Stomach (tissue), 8 donors: ENCODE measurements at regions not wholly inside any gene's neighbourhood (a gene's known extent, or its start where the extent isn't known, plus 50 kb on each side); places are given as distances from the start of the nearest gene placed in this dataset.

Experiments
- DNase-seq, 2 donors: peaks; one replicate each; pipeline versions ENCODE4 v3.0.0 to v3.0.0-alpha.2; 2013 to 2019
- H3K27ac ChIP-seq, 5 donors: fragments of 200-600 bp in 4 of 5; sonication (generic) in 4 of 5; one replicate each; pipeline ENCODE4 v1.5.1; 2013 to 2019; ENCODE audit warnings: mild to moderate bottlenecking in 1 of 5, moderate library complexity in 1 of 5
- H3K27me3 ChIP-seq, 3 donors: fragments of 200-600 bp; sonication (generic); one replicate each; pipeline ENCODE4 v1.5.1; 2017 to 2019; ENCODE audit warnings: mixed run types in 1 of 3
- H3K36me3 ChIP-seq, 4 donors: fragments of 200-600 bp; sonication (generic); 1 replicate in 3 of 4; 2 replicates in 1 of 4; pipeline ENCODE4 v1.5.1; 2016 to 2019
- H3K4me1 ChIP-seq, 4 donors: fragments of 200-600 bp; sonication (generic); one replicate each; pipeline ENCODE4 v1.5.1; 2016 to 2019
- H3K4me3 ChIP-seq, 4 donors: fragments of 200-600 bp; sonication (generic) in 3 of 4; one replicate each; pipeline ENCODE4 v1.5.1; 2016 to 2019; ENCODE audit warnings: mild to moderate bottlenecking in 1 of 4
- H3K9me3 ChIP-seq, 4 donors: fragments of 200-600 bp; sonication (generic); one replicate each; pipeline ENCODE4 v1.5.1; 2016 to 2019
- EP300 ChIP-seq: sonication (generic); formaldehyde crosslinking; IDR thresholded peaks from one replicate; pipeline ENCODE4 v1.6.1; 2017; ENCODE audit warnings: antibody characterized with exemption
- POLR2A ChIP-seq, 4 donors: fragments of 450-650 bp; IDR thresholded peaks; one replicate each; pipeline ENCODE4 v1.6.1; 2016; ENCODE audit warnings: antibody characterized with exemption in 4 of 4, control low read depth in 2 of 4, mild to moderate bottlenecking in 1 of 4, moderate library complexity in 1 of 4
- POLR2AphosphoS5 ChIP-seq, 3 donors: sonication (generic); formaldehyde crosslinking; IDR thresholded peaks; one replicate each; pipeline ENCODE4 v1.6.1; 2016; ENCODE audit warnings: antibody characterized with exemption in 3 of 3
- WGBS, 5 donors: extraction: QIAGEN DNeasy Blood & Tissue Kit in 3 of 5; methylation state at CpG; one replicate each; pipeline versions ENCODE4 v1.1.5 to v1.1.7; 2013 to 2018; 5-methylcytosine and 5-hydroxymethylcytosine counted together
- intact Hi-C: fragments of 100-400 bp; cut with DNase I; formaldehyde crosslinking; loops from one replicate; pipeline ENCODE4 v1.15.1; 2023; ENCODE audit warnings: low total_unique reads
- TF ChIP-seq, protein P1 (sequence below), 7 experiments: fragments of 450-650 bp in 4 of 7; fragments of 200-600 bp in 3 of 7; sonication (generic) in 3 of 7; IDR thresholded peaks; one replicate each; pipeline ENCODE4 v1.5.1; 2016 to 2019; ENCODE audit warnings: antibody characterized with exemption in 7 of 7, control low read depth in 2 of 7, mild to moderate bottlenecking in 1 of 7
- donor health status: healthy with polysubstance abuse.
- donor health status: Bipolar disorder and iron deficiency.
- donor health status: healthy.

DNA sequence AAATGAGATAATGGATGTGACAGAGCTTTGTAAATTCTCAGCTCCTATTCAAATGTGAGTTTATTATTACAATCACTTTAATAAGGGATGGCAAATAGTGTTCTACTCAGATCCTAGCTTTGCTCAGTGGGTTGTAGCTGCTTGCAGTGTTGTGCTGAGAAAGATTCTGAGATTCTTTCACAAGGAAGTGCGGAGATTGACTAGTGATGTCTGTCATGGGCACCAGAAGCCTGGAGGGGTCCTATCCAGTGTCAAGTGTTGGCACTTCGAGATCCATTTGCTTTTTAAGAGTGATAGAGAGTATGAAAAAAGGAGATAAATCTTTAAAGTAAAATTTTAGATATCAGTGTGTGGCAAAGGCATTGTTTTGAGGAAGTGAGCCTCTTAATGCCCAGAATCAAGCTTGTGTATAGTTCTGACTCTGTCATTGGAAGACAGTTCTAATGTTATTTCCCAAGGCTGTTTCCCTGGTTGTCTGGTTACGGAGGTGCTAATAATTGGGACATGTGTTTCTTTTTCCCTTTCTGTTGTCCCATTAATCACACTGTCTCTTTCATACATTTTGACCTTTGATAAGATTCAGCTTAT lies 181.7 kb upstream of the SPRED2 start:
- intact Hi-C loops, result no loop called here
- 80 to 89% (median 85%) methylated on average over 3 of the region's 3 CpGs for WGBS, 5 donors
- TF ChIP-seq POLR2AphosphoS5 (IDR thresholded peaks at IDR 0.05), result no peak
- H3K4me1 ChIP-seq, result peaks cover 0 to 9% (median 2%) of the 10 kb centered on the region in 4 donors
- DNase-seq, result no peak
- peaks cover 0 to under 1% (median 0%) of the 10 kb centered on the region in 3 donors for H3K27me3 ChIP-seq
- no peak overlapping the region for H3K27ac ChIP-seq
- no peaks in the 10 kb centered on the region for H3K36me3 ChIP-seq
- no peak overlapping the region for H3K4me3 ChIP-seq
- no peaks in the 10 kb centered on the region for H3K9me3 ChIP-seq

- H3K4me1 ChIP-seq, result peaks cover 0 to 9% (median 2%) of the 10 kb centered on the region in 4 donors
- intact Hi-C loops, result no loop called here
- 79 to 91% (median 90%) methylated on average over 2 of the region's 2 CpGs for WGBS, 5 donors
- TF ChIP-seq, protein P1, sequence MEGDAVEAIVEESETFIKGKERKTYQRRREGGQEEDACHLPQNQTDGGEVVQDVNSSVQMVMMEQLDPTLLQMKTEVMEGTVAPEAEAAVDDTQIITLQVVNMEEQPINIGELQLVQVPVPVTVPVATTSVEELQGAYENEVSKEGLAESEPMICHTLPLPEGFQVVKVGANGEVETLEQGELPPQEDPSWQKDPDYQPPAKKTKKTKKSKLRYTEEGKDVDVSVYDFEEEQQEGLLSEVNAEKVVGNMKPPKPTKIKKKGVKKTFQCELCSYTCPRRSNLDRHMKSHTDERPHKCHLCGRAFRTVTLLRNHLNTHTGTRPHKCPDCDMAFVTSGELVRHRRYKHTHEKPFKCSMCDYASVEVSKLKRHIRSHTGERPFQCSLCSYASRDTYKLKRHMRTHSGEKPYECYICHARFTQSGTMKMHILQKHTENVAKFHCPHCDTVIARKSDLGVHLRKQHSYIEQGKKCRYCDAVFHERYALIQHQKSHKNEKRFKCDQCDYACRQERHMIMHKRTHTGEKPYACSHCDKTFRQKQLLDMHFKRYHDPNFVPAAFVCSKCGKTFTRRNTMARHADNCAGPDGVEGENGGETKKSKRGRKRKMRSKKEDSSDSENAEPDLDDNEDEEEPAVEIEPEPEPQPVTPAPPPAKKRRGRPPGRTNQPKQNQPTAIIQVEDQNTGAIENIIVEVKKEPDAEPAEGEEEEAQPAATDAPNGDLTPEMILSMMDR (IDR thresholded peaks at IDR 0.05), result no peak
- no peak for TF ChIP-seq EP300
- no peak for TF ChIP-seq POLR2A (IDR thresholded peaks at IDR 0.05)
- no peak for TF ChIP-seq POLR2AphosphoS5 (IDR thresholded peaks at IDR 0.05)
- DNase-seq, result no peak
- peaks cover 0 to 26% (median 0%) of the 10 kb centered on the region in 3 donors for H3K27me3 ChIP-seq
- no peaks in the 10 kb centered on the region for H3K36me3 ChIP-seq
- no peak overlapping the region for H3K27ac ChIP-seq
- H3K9me3 ChIP-seq, result no peaks in the 10 kb centered on the region
- H3K4me3 ChIP-seq, result no peak overlapping the region
Observed at GRCh38 chr2:65611488-65611887, 179.1 kb upstream of the SPRED2 start.

DNA sequence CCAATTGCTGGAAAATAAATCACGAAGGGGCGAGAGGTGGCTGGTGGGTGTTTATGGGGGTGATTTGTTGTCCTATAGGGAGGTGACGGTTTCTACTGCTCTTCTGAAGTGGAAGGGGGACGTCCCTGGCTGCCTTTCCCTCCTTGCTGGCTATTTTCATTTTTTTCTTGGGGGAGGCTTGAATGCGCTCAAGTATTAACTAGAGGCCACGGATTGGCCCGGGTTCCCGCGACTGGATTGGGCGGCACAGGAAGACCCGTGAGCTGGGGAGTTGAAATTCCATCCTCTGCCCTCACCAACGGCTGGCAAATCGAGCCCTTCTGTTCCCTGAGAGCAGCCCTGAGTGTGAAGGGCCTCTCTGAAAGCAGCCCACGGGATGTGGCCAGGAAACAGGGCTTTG lies 176.5 kb upstream of the SPRED2 start:
- DNase-seq, result peak in 1 of 2 donors; percentile 58
- Histone ChIP-seq H3K36me3 (no peaks in the 10 kb centered on the region), H3K9me3 (no peaks in the 10 kb centered on the region), H3K4me1 (peaks cover 0 to 14% (median 2%) of the 10 kb centered on the region in 4 donors), H3K4me3 (no peak overlapping the region), H3K27me3 (peaks cover 0 to 26% (median 0%) of the 10 kb centered on the region in 3 donors), H3K27ac (no peak overlapping the region)
- TF ChIP-seq POLR2A (IDR thresholded peaks at IDR 0.05) (no peak), POLR2AphosphoS5 (IDR thresholded peaks at IDR 0.05) (no peak), EP300 (no peak)
- TF ChIP-seq, protein P1 (IDR thresholded peaks at IDR 0.05), result no peak
- 75 to 84% (median 83%) methylated on average over 14 of the region's 14 CpGs for WGBS, 5 donors
- intact Hi-C loops, result no loop called here

- intact Hi-C loops, result no loop called here
- no peaks in the 10 kb centered on the region for H3K36me3 ChIP-seq
- DNase-seq, result peak in 1 of 2 donors; percentile 64
- peaks cover 0 to 26% (median 0%) of the 10 kb centered on the region in 3 donors for H3K27me3 ChIP-seq
- H3K4me1 ChIP-seq, result peaks cover 0 to 14% (median 2%) of the 10 kb centered on the region in 4 donors
- TF ChIP-seq POLR2A (IDR thresholded peaks at IDR 0.05) (no peak), EP300 (no peak)
- TF ChIP-seq, protein P1 (IDR thresholded peaks at IDR 0.05), result no peak
- WGBS, 5 donors, result 39 to 59% (median 51%) methylated on average over 5 of the region's 5 CpGs
- H3K4me3 ChIP-seq, result no peak overlapping the region
- H3K9me3 ChIP-seq, result no peaks in the 10 kb centered on the region
- H3K27ac ChIP-seq, result no peak overlapping the region
Observed at GRCh38 chr2:65608466-65608865, 176.1 kb upstream of the SPRED2 start.

DNA sequence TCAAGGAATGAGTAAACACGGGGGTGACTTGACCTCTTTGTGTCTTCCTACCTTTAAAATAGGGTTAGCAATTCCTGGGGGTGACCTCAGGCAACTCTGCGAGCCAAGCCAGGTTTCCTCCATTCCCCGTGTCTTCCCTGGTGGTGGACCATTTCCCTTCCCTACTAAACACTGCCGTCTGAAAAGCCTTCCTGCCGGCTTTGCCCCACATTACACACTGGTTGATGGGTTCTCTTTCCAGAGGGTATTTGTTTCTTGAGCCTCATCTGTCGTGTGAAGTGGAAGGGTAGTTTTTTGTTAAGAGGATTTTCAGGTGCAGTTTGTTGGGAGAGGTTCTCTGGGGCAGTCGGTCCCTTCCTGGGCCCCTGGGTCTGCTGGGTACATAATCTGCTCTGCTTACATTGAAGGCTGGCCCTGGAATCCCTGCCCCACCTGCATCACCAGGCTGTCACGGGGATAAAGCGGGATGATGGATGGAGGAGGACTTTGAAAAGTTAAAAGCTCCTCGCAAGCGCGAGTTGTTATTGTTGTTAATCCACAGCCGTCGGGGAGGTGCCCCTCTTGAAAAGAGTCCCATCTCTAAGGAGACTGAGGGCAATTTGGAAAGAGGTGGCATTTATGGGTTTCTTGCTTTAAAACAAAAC lies 175.4 kb upstream of the SPRED2 start:
- Histone ChIP-seq H3K9me3 (no peaks in the 10 kb centered on the region), H3K27me3 (peaks cover 0 to 26% (median 0%) of the 10 kb centered on the region in 3 donors), H3K4me1 (peaks cover 0 to 14% (median 2%) of the 10 kb centered on the region in 4 donors), H3K27ac (no peak overlapping the region), H3K36me3 (no peaks in the 10 kb centered on the region), H3K4me3 (no peak overlapping the region)
- 31 to 58% (median 37%) methylated on average over 14 of the region's 14 CpGs for WGBS, 5 donors
- DNase-seq, result peak in 1 of 2 donors; percentile 53
- no peak for TF ChIP-seq POLR2AphosphoS5 (IDR thresholded peaks at IDR 0.05)
- TF ChIP-seq EP300, result no peak
- no peak for TF ChIP-seq POLR2A (IDR thresholded peaks at IDR 0.05)
- TF ChIP-seq, protein P1 (IDR thresholded peaks at IDR 0.05), result no peak
- intact Hi-C loops, result no loop called here
